ENCODE measurements at regions not wholly inside any gene's neighbourhood (a gene's known extent, or its start where the extent isn't known, plus 50 kb on each side); places are given as distances from the start of the nearest gene placed in this dataset.

- H3K4me3 ChIP-seq (ENCODE audit: low read depth, low read length), result no peak overlapping the region
- no peak for DNase-seq (ENCODE audit: low read depth)
- no peak for TF ChIP-seq CTCF (IDR thresholded peaks at IDR 0.05; ENCODE audit: insufficient read depth, low read length)
Measured at GRCh38 chr16:85262558-85263238, 150.4 kb upstream of the CIBAR2 start.

GRCh38 chr16:85263239-85263585 is 150.9 kb upstream of the CIBAR2 start:
- no peak for TF ChIP-seq CTCF (IDR thresholded peaks at IDR 0.05; ENCODE audit: insufficient read depth, low read length)
- DNase-seq (ENCODE audit: low read depth), result no peak
- no peak overlapping the region for H3K4me3 ChIP-seq (ENCODE audit: low read depth, low read length)

GRCh38 chr16:85264752-85265151 is 152.5 kb upstream of the CIBAR2 start:
- no peak for DNase-seq (ENCODE audit: low read depth)
- no peak overlapping the region for H3K4me3 ChIP-seq (ENCODE audit: low read depth, low read length)
- no peak for TF ChIP-seq CTCF (IDR thresholded peaks at IDR 0.05; ENCODE audit: insufficient read depth, low read length)

- no peak for DNase-seq (ENCODE audit: low read depth)
- H3K4me3 ChIP-seq (ENCODE audit: low read depth, low read length), result no peak overlapping the region
- no peak for TF ChIP-seq CTCF (IDR thresholded peaks at IDR 0.05; ENCODE audit: insufficient read depth, low read length)
Measured at GRCh38 chr16:85265161-85265784, 153.0 kb upstream of the CIBAR2 start.

GRCh38 chr16:85265810-85266209 is 153.5 kb upstream of the CIBAR2 start:
- DNase-seq (ENCODE audit: low read depth), result no peak
- H3K4me3 ChIP-seq (ENCODE audit: low read depth, low read length), result no peak overlapping the region
- no peak for TF ChIP-seq CTCF (IDR thresholded peaks at IDR 0.05; ENCODE audit: insufficient read depth, low read length)

GRCh38 chr16:85266857-85267256 is 154.6 kb upstream of the CIBAR2 start:
- no peak overlapping the region for H3K4me3 ChIP-seq (ENCODE audit: low read depth, low read length)
- DNase-seq (ENCODE audit: low read depth), result no peak
- no peak for TF ChIP-seq CTCF (IDR thresholded peaks at IDR 0.05; ENCODE audit: insufficient read depth, low read length)

Measured in fibroblast of the aortic adventitia (primary cell).